ENCODE measurements at regions not wholly inside any gene's neighbourhood (a gene's known extent, or its start where the extent isn't known, plus 50 kb on each side); places are given as distances from the start of the nearest gene placed in this dataset.
"Not testable (repeated sequence)": the region's sequence is repeated elsewhere in the genome, so short reads cannot be mapped to it uniquely, and the experiment has no call there.

- ATAC-seq (no peak), DNase-seq (no peak)
- intact Hi-C loops (cut with DNase I, micrococcal nuclease) = no loop called here
These were observed 394.8 kb upstream of the NOX3 start for GRCh38 chr6:155850408-155850841.

GRCh38 chr6:155847711-155848110 is 392.1 kb upstream of the NOX3 start:
- DNase-seq (no peak), ATAC-seq (no peak)
- intact Hi-C loops (cut with DNase I, micrococcal nuclease) = no loop called here

GRCh38 chr6:155837474-155837873 is 381.8 kb upstream of the NOX3 start:
- DNase-seq (no peak), ATAC-seq (no peak)
- intact Hi-C loops (cut with DNase I, micrococcal nuclease) = no loop called here

- DNase-seq = no peak
- no peak for ATAC-seq
- intact Hi-C loops (cut with DNase I, micrococcal nuclease) = no loop called here
These were observed 377.0 kb upstream of the NOX3 start for GRCh38 chr6:155832596-155832995.

- intact Hi-C loops (cut with DNase I, micrococcal nuclease) = no loop called here
- DNase-seq (no peak), ATAC-seq (no peak)
These were observed 374.9 kb upstream of the NOX3 start for GRCh38 chr6:155830531-155830930.

GRCh38 chr6:155829646-155830045 is 374.0 kb upstream of the NOX3 start:
- intact Hi-C loops (cut with DNase I, micrococcal nuclease) = no loop called here
- no peak for DNase-seq
- ATAC-seq = no peak

GRCh38 chr6:155828989-155829388 is 373.4 kb upstream of the NOX3 start:
- DNase-seq (no peak), ATAC-seq (no peak)
- intact Hi-C loops (cut with DNase I, micrococcal nuclease) = no loop called here

GRCh38 chr6:155818698-155819097 is 363.1 kb upstream of the NOX3 start:
- intact Hi-C loops (cut with DNase I, micrococcal nuclease) = no loop called here
- DNase-seq (no peak), ATAC-seq (no peak)

GRCh38 chr6:155813548-155813947 is 357.9 kb upstream of the NOX3 start:
- no peak for ATAC-seq
- DNase-seq = no peak
- intact Hi-C loops (cut with DNase I, micrococcal nuclease) = no loop called here

GRCh38 chr6:155807243-155807642 is 351.6 kb upstream of the NOX3 start:
- intact Hi-C loops (cut with DNase I, micrococcal nuclease) = no loop called here
- no peak for ATAC-seq
- no peak for DNase-seq

GRCh38 chr6:155801046-155801445 is 345.4 kb upstream of the NOX3 start:
- no peak for ATAC-seq
- intact Hi-C loops (cut with DNase I, micrococcal nuclease) = no loop called here
- no peak for DNase-seq

- intact Hi-C loops (cut with DNase I, micrococcal nuclease) = loop anchor here in 1 of 2 donors (10.0 kb wide), 1 partner anchor 1286 kb away; no protein-coding TSS in a partner anchor
- not testable (repeated sequence) for DNase-seq, ATAC-seq
These were observed 343.2 kb upstream of the NOX3 start for GRCh38 chr6:155798876-155799275.

GRCh38 chr6:155795173-155795796 is 339.6 kb upstream of the NOX3 start:
- no peak for DNase-seq
- intact Hi-C loops (cut with DNase I, micrococcal nuclease) = loop anchor here in 1 of 2 donors (10.0 kb wide), 1 partner anchor 1290 kb away; no protein-coding TSS in a partner anchor
- no peak for ATAC-seq

GRCh38 chr6:155791891-155792290 is 336.3 kb upstream of the NOX3 start:
- intact Hi-C loops (cut with DNase I, micrococcal nuclease) = loop anchor here in 1 of 2 donors (10.0 kb wide), 1 partner anchor 1293 kb away; no protein-coding TSS in a partner anchor
- ATAC-seq (no peak), DNase-seq (no peak)

GRCh38 chr6:155791186-155791585 is 335.5 kb upstream of the NOX3 start:
- ATAC-seq (no peak), DNase-seq (no peak)
- intact Hi-C loops (cut with DNase I, micrococcal nuclease) = loop anchor here in 1 of 2 donors (10.0 kb wide), 1 partner anchor 1294 kb away; no protein-coding TSS in a partner anchor

- DNase-seq (peak in 1 of 2 donors; percentile 7), ATAC-seq (peak; percentile 76)
- intact Hi-C loops (cut with DNase I, micrococcal nuclease) = no loop called here
These were observed 331.5 kb upstream of the NOX3 start for GRCh38 chr6:155787168-155787567.

GRCh38 chr6:155786528-155786927 is 330.9 kb upstream of the NOX3 start:
- DNase-seq = no peak
- intact Hi-C loops (cut with DNase I, micrococcal nuclease) = no loop called here
- ATAC-seq = peak; percentile 68

- DNase-seq (no peak), ATAC-seq (no peak)
- intact Hi-C loops (cut with DNase I, micrococcal nuclease) = no loop called here
These were observed 327.3 kb upstream of the NOX3 start for GRCh38 chr6:155782739-155783459.

GRCh38 chr6:155782320-155782731 is 326.7 kb upstream of the NOX3 start:
- DNase-seq = peak in 1 of 2 donors; percentile 3
- intact Hi-C loops (cut with DNase I, micrococcal nuclease) = no loop called here
- ATAC-seq = peak; percentile 85

GRCh38 chr6:155779456-155779855 is 323.8 kb upstream of the NOX3 start:
- ATAC-seq (no peak), DNase-seq (no peak)
- intact Hi-C loops (cut with DNase I, micrococcal nuclease) = no loop called here
